ACC112 (cell line): ENCODE measurements at regions not wholly inside any gene's neighbourhood (a gene's known extent, or its start where the extent isn't known, plus 50 kb on each side); places are given as distances from the start of the nearest gene placed in this dataset.

Experiments
- H2AFZ ChIP-seq: fragments of 200-600 bp; sonication (generic); one replicate; pipeline ENCODE4 v1.6.0; 2017; ENCODE audit warnings: antibody characterized with exemption, low read length; ENCODE audit not compliant: unreplicated experiment
- H3K27ac ChIP-seq: fragments of 200-600 bp; sonication (generic); 2 replicates; pipeline ENCODE4 v1.5.1; 2014; ENCODE audit warnings: low read depth, mild to moderate bottlenecking, antibody characterized with exemption, low read length, moderate library complexity
- H3K27me3 ChIP-seq: fragments of 200-600 bp; sonication (generic); 2 replicates; pipeline ENCODE4 v1.6.1; 2014; ENCODE audit warnings: mild to moderate bottlenecking, antibody characterized with exemption, low read length, moderate library complexity, mixed read lengths; ENCODE audit not compliant: insufficient read depth
- H3K36me3 ChIP-seq: fragments of 200-600 bp; sonication (generic); 2 replicates; pipeline ENCODE4 v1.6.1; 2016; ENCODE audit warnings: mild to moderate bottlenecking, antibody characterized with exemption, low read length, moderate library complexity, mixed read lengths; ENCODE audit not compliant: insufficient read depth
- H3K4me1 ChIP-seq: fragments of 200-600 bp; sonication (generic); one replicate; pipeline ENCODE4 v1.6.1; 2016; ENCODE audit warnings: low read length, mixed read lengths; ENCODE audit not compliant: insufficient read depth, unreplicated experiment, control insufficient read depth
- H3K4me3 ChIP-seq: fragments of 200-600 bp; sonication (generic); 2 replicates; pipeline ENCODE4 v1.5.1; 2014; ENCODE audit warnings: mild to moderate bottlenecking, low read depth, low read length
- H3K79me2 ChIP-seq: fragments of 200-600 bp; sonication (generic); one replicate; pipeline ENCODE4 v1.6.0; 2016; ENCODE audit warnings: low read length; ENCODE audit not compliant: control insufficient read depth, unreplicated experiment, insufficient read depth

- Histone ChIP-seq H2AFZ (no peak overlapping the region), H3K27ac (no peak overlapping the region)
These were observed 228.7 kb downstream of the HAUS1 start for GRCh38 chr18:46332921-46333341.

GRCh38 chr18:46333431-46334135, 229.4 kb downstream of the HAUS1 start:
- no peak overlapping the region for H2AFZ ChIP-seq

More at GRCh38 chr18:46332921-46333341, 228.7 kb downstream of the HAUS1 start:
- Histone ChIP-seq H3K4me3 (no peak overlapping the region), H3K4me1 (no peaks in the 10 kb centered on the region), H3K27me3 (peaks cover 66% of the 10 kb centered on the region), H3K36me3 (no peaks in the 10 kb centered on the region), H3K79me2 (no peaks in the 10 kb centered on the region)

GRCh38 chr18:46334868-46335281, 230.7 kb downstream of the HAUS1 start:
- peak overlapping the region; percentile 72 for H3K4me3 ChIP-seq

More at GRCh38 chr18:46333431-46334135, 229.4 kb downstream of the HAUS1 start:
- Histone ChIP-seq H3K4me1 (no peaks in the 10 kb centered on the region), H3K79me2 (no peaks in the 10 kb centered on the region), H3K36me3 (no peaks in the 10 kb centered on the region), H3K4me3 (peak overlapping the region; percentile 68), H3K27me3 (peaks cover 73% of the 10 kb centered on the region), H3K27ac (no peak overlapping the region)

GRCh38 chr18:46335534-46336101, 231.4 kb downstream of the HAUS1 start:
- peak overlapping the region; percentile 72 for H3K4me3 ChIP-seq
- no peak overlapping the region for H3K27ac ChIP-seq

More at GRCh38 chr18:46334868-46335281, 230.7 kb downstream of the HAUS1 start:
- H3K36me3 ChIP-seq, result no peaks in the 10 kb centered on the region
- H3K79me2 ChIP-seq, result no peaks in the 10 kb centered on the region
- H3K4me1 ChIP-seq, result no peaks in the 10 kb centered on the region
- peaks cover 85% of the 10 kb centered on the region for H3K27me3 ChIP-seq
- H2AFZ ChIP-seq, result no peak overlapping the region
- no peak overlapping the region for H3K27ac ChIP-seq

GRCh38 chr18:46336278-46337111, 232.3 kb downstream of the HAUS1 start:
- Histone ChIP-seq H3K4me1 (no peaks in the 10 kb centered on the region), H3K79me2 (no peaks in the 10 kb centered on the region), H3K36me3 (no peaks in the 10 kb centered on the region), H3K4me3 (no peak overlapping the region), H2AFZ (no peak overlapping the region), H3K27me3 (peaks cover 83% of the 10 kb centered on the region), H3K27ac (no peak overlapping the region)

More at GRCh38 chr18:46335534-46336101, 231.4 kb downstream of the HAUS1 start:
- Histone ChIP-seq H3K4me1 (no peaks in the 10 kb centered on the region), H2AFZ (no peak overlapping the region), H3K27me3 (peaks cover 85% of the 10 kb centered on the region), H3K36me3 (no peaks in the 10 kb centered on the region), H3K79me2 (no peaks in the 10 kb centered on the region)

- no peaks in the 10 kb centered on the region for H3K36me3 ChIP-seq
- H2AFZ ChIP-seq, result no peak overlapping the region
- H3K79me2 ChIP-seq, result no peaks in the 10 kb centered on the region
- no peak overlapping the region for H3K4me3 ChIP-seq
- H3K27ac ChIP-seq, result no peak overlapping the region
- peaks cover 80% of the 10 kb centered on the region for H3K27me3 ChIP-seq
- H3K4me1 ChIP-seq, result no peaks in the 10 kb centered on the region
These were observed 233.1 kb downstream of the HAUS1 start for GRCh38 chr18:46337271-46337670.

GRCh38 chr18:46338205-46338604, 234.0 kb downstream of the HAUS1 start:
- Histone ChIP-seq H3K4me3 (no peak overlapping the region), H3K27ac (no peak overlapping the region)

GRCh38 chr18:46338766-46339165, 234.6 kb downstream of the HAUS1 start:
- peaks cover 71% of the 10 kb centered on the region for H3K27me3 ChIP-seq
- H3K79me2 ChIP-seq, result no peaks in the 10 kb centered on the region
- no peak overlapping the region for H3K27ac ChIP-seq
- H3K36me3 ChIP-seq, result no peaks in the 10 kb centered on the region
- no peaks in the 10 kb centered on the region for H3K4me1 ChIP-seq
- H2AFZ ChIP-seq, result no peak overlapping the region
- H3K4me3 ChIP-seq, result no peak overlapping the region

More at GRCh38 chr18:46338205-46338604, 234.0 kb downstream of the HAUS1 start:
- H3K27me3 ChIP-seq, result peaks cover 73% of the 10 kb centered on the region
- H3K4me1 ChIP-seq, result no peaks in the 10 kb centered on the region
- no peaks in the 10 kb centered on the region for H3K36me3 ChIP-seq
- no peaks in the 10 kb centered on the region for H3K79me2 ChIP-seq
- H2AFZ ChIP-seq, result no peak overlapping the region

- no peaks in the 10 kb centered on the region for H3K36me3 ChIP-seq
- H3K27me3 ChIP-seq, result peaks cover 59% of the 10 kb centered on the region
- H3K27ac ChIP-seq, result no peak overlapping the region
- no peaks in the 10 kb centered on the region for H3K79me2 ChIP-seq
- no peak overlapping the region for H2AFZ ChIP-seq
- no peaks in the 10 kb centered on the region for H3K4me1 ChIP-seq
- H3K4me3 ChIP-seq, result no peak overlapping the region
These were observed 236.5 kb downstream of the HAUS1 start for GRCh38 chr18:46340716-46341115.

GRCh38 chr18:46341986-46342525, 237.9 kb downstream of the HAUS1 start:
- H3K27ac ChIP-seq, result no peak overlapping the region
- H3K27me3 ChIP-seq, result peaks cover 45% of the 10 kb centered on the region
- H3K4me3 ChIP-seq, result no peak overlapping the region
- H3K36me3 ChIP-seq, result no peaks in the 10 kb centered on the region
- no peak overlapping the region for H2AFZ ChIP-seq
- no peaks in the 10 kb centered on the region for H3K79me2 ChIP-seq
- no peaks in the 10 kb centered on the region for H3K4me1 ChIP-seq
